ENCODE measurements at regions not wholly inside any gene's neighbourhood (a gene's known extent, or its start where the extent isn't known, plus 50 kb on each side); places are given as distances from the start of the nearest gene placed in this dataset.

GRCh38 chr12:127060310-127060847 is 1206.6 kb upstream of the TMEM132C start:
- TF ChIP-seq CTCF (conservative IDR thresholded peaks at IDR 0.05) = no peak
- H3K27ac ChIP-seq = no peak overlapping the region

- TF ChIP-seq CTCF (conservative IDR thresholded peaks at IDR 0.05) = no peak
- H3K27ac ChIP-seq = no peak overlapping the region
Observed at GRCh38 chr12:127060933-127061332, 1206.0 kb upstream of the TMEM132C start.

GRCh38 chr12:127063339-127064072 is 1203.5 kb upstream of the TMEM132C start:
- H3K27ac ChIP-seq = no peak overlapping the region
- TF ChIP-seq CTCF (conservative IDR thresholded peaks at IDR 0.05) = no peak

- no peak overlapping the region for H3K27ac ChIP-seq
- TF ChIP-seq CTCF (conservative IDR thresholded peaks at IDR 0.05) = no peak
Observed at GRCh38 chr12:127064207-127064606, 1202.8 kb upstream of the TMEM132C start.

GRCh38 chr12:127065595-127065994 is 1201.4 kb upstream of the TMEM132C start:
- no peak for TF ChIP-seq CTCF (conservative IDR thresholded peaks at IDR 0.05)
- no peak overlapping the region for H3K27ac ChIP-seq

GRCh38 chr12:127070515-127071157 is 1196.3 kb upstream of the TMEM132C start:
- H3K27ac ChIP-seq = no peak overlapping the region
- TF ChIP-seq CTCF (conservative IDR thresholded peaks at IDR 0.05) = no peak

- no peak overlapping the region for H3K27ac ChIP-seq
- TF ChIP-seq CTCF (conservative IDR thresholded peaks at IDR 0.05) = no peak
Observed at GRCh38 chr12:127074161-127074560, 1192.8 kb upstream of the TMEM132C start.

All from VCaP (cell line).